Stimulated activated CD4-positive, alpha-beta T cell treated with anti-CD3 and anti-CD28 coated beads, Interleukin-15, amount 100 ng/mL, for 24 hours (primary cell): ENCODE measurements at regions not wholly inside any gene's neighbourhood (a gene's known extent, or its start where the extent isn't known, plus 50 kb on each side); places are given as distances from the start of the nearest gene placed in this dataset.

Experiments used
- DNase-seq: peaks from one replicate; pipeline ENCODE4 v3.0.0-alpha.2; 2020

GRCh38 chr10:43945908-43946307, 297.2 kb upstream of the ZNF32 start:
- DNase-seq, result no peak

GRCh38 chr10:43945094-43945730, 296.5 kb upstream of the ZNF32 start:
- DNase-seq, result no peak

GRCh38 chr10:43944381-43945093, 295.9 kb upstream of the ZNF32 start:
- DNase-seq, result no peak

- no peak for DNase-seq
Measured at GRCh38 chr10:43943818-43944360, 295.2 kb upstream of the ZNF32 start.

- DNase-seq, result no peak
Measured at GRCh38 chr10:43943119-43943817, 294.6 kb upstream of the ZNF32 start.

GRCh38 chr10:43942096-43942850, 293.6 kb upstream of the ZNF32 start:
- DNase-seq, result no peak

GRCh38 chr10:43940898-43941837, 292.5 kb upstream of the ZNF32 start:
- no peak for DNase-seq

GRCh38 chr10:43939939-43940820, 291.5 kb upstream of the ZNF32 start:
- no peak for DNase-seq

- no peak for DNase-seq
Measured at GRCh38 chr10:43939389-43939938, 290.8 kb upstream of the ZNF32 start.

- DNase-seq, result no peak
Measured at GRCh38 chr10:43938810-43939209, 290.1 kb upstream of the ZNF32 start.

- no peak for DNase-seq
Measured at GRCh38 chr10:43931308-43931930, 282.7 kb upstream of the ZNF32 start.

- DNase-seq, result no peak
Measured at GRCh38 chr10:43930777-43931176, 282.1 kb upstream of the ZNF32 start.

- DNase-seq, result no peak
Measured at GRCh38 chr10:43930243-43930642, 281.6 kb upstream of the ZNF32 start.

GRCh38 chr10:43929122-43929521, 280.4 kb upstream of the ZNF32 start:
- no peak for DNase-seq

- DNase-seq, result no peak
Measured at GRCh38 chr10:43928425-43928968, 279.8 kb upstream of the ZNF32 start.

- no peak for DNase-seq
Measured at GRCh38 chr10:43926875-43927406, 278.3 kb upstream of the ZNF32 start.

- no peak for DNase-seq
Measured at GRCh38 chr10:43926371-43926770, 277.7 kb upstream of the ZNF32 start.

- no peak for DNase-seq
Measured at GRCh38 chr10:43925793-43926192, 277.1 kb upstream of the ZNF32 start.

- DNase-seq, result no peak
Measured at GRCh38 chr10:43923328-43923727, 274.6 kb upstream of the ZNF32 start.
